ENCODE measurements at regions not wholly inside any gene's neighbourhood (a gene's known extent, or its start where the extent isn't known, plus 50 kb on each side); places are given as distances from the start of the nearest gene placed in this dataset.

GRCh38 chr6:43900916-43901732, 131.1 kb downstream of the VEGFA start:
- TF ChIP-seq CTCF (IDR thresholded peaks at IDR 0.05; ENCODE audit: poor library complexity): no peak
- no peak for TF ChIP-seq EZH2 (IDR thresholded peaks at IDR 0.05; ENCODE audit: borderline replicate concordance)

Data from hepatocyte (in vitro differentiated cells).